Tibial nerve (tissue), 4 donors: ENCODE measurements at regions not wholly inside any gene's neighbourhood (a gene's known extent, or its start where the extent isn't known, plus 50 kb on each side); places are given as distances from the start of the nearest gene placed in this dataset.

Experiments
- DNase-seq, 2 donors: peaks; one replicate each; pipeline ENCODE4 v3.0.0-alpha.2; 2019; ENCODE audit warnings: low spot score in 2 of 2
- H3K27ac ChIP-seq, 4 donors: fragments of 200-600 bp; sonication (generic) in 3 of 4; one replicate each; pipeline ENCODE4 v1.5.1; 2017 to 2019; ENCODE audit warnings: mild to moderate bottlenecking in 1 of 4
- H3K27me3 ChIP-seq, 2 donors: fragments of 200-600 bp; sonication (generic) in 1 of 2; one replicate each; pipeline versions ENCODE4 v1.5.1 to v1.6.0; 2017 to 2019
- H3K36me3 ChIP-seq, 3 donors: fragments of 200-600 bp; sonication (generic); one replicate each; pipeline ENCODE4 v1.5.1; 2018 to 2019
- H3K4me1 ChIP-seq, 4 donors: fragments of 200-600 bp; sonication (generic) in 3 of 4; one replicate each; pipeline ENCODE4 v1.5.1; 2017 to 2019
- H3K4me3 ChIP-seq, 4 donors: fragments of 200-600 bp; sonication (generic) in 3 of 4; one replicate each; pipeline ENCODE4 v1.5.1; 2017 to 2019; ENCODE audit warnings: mild to moderate bottlenecking in 1 of 4, moderate library complexity in 1 of 4
- H3K9me3 ChIP-seq, 4 donors: fragments of 200-600 bp; sonication (generic) in 3 of 4; one replicate each; pipeline ENCODE4 v1.5.1; 2017 to 2019
- EP300 ChIP-seq, 2 donors: sonication (generic); formaldehyde crosslinking; IDR thresholded peaks; one replicate each; pipeline ENCODE4 v1.6.1; 2017; ENCODE audit warnings: antibody characterized with exemption in 2 of 2, mild to moderate bottlenecking in 1 of 2
- POLR2A ChIP-seq, 2 donors: fragments of 450-650 bp; IDR thresholded peaks; one replicate each; pipeline ENCODE4 v1.6.1; 2017; ENCODE audit warnings: antibody characterized with exemption in 2 of 2, mild to moderate bottlenecking in 2 of 2, moderate library complexity in 2 of 2
- WGBS, 2 donors: methylation state at CpG; one replicate each; pipeline ENCODE4 v1.1.5; 2018; 5-methylcytosine and 5-hydroxymethylcytosine counted together
- TF ChIP-seq, protein P1 (sequence below), 5 experiments: fragments of 200-600 bp in 3 of 5; fragments of 450-650 bp in 2 of 5; sonication (generic) in 3 of 5; IDR thresholded peaks; one replicate each; pipeline ENCODE4 v1.5.1; 2016 to 2019; ENCODE audit warnings: antibody characterized with exemption in 5 of 5, mild to moderate bottlenecking in 3 of 5, moderate library complexity in 2 of 5

DNA sequence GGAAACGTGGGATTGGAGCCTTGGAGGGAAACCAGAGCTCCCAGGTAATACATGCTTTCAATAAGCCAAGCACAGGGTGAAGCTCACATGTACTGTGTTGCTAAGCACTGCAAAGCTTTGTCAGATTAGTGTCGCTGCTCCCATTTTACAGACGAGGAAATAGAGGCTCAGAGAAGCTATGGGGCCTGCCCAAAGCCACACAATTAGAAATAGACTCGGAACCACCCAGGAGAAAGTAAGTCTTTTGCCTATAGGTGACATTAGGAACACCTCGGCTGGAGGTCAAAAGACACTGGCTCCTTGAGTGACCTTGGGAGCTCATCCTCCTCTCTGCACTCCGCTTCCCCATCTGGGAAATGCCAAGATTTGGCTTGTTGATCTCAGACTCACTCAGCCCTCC is 175.6 kb upstream of the ZC3H12A start:
- Histone ChIP-seq H3K9me3 (no peaks in the 10 kb centered on the region), H3K27ac (no peak overlapping the region), H3K4me3 (no peak overlapping the region), H3K27me3 (peaks cover 0 to 17% of the 10 kb centered on the region in 2 donors), H3K36me3 (no peaks in the 10 kb centered on the region), H3K4me1 (no peaks in the 10 kb centered on the region)
- WGBS, 2 donors, result 70 to 77% methylated on average over 6 of the region's 6 CpGs
- TF ChIP-seq, protein P1, sequence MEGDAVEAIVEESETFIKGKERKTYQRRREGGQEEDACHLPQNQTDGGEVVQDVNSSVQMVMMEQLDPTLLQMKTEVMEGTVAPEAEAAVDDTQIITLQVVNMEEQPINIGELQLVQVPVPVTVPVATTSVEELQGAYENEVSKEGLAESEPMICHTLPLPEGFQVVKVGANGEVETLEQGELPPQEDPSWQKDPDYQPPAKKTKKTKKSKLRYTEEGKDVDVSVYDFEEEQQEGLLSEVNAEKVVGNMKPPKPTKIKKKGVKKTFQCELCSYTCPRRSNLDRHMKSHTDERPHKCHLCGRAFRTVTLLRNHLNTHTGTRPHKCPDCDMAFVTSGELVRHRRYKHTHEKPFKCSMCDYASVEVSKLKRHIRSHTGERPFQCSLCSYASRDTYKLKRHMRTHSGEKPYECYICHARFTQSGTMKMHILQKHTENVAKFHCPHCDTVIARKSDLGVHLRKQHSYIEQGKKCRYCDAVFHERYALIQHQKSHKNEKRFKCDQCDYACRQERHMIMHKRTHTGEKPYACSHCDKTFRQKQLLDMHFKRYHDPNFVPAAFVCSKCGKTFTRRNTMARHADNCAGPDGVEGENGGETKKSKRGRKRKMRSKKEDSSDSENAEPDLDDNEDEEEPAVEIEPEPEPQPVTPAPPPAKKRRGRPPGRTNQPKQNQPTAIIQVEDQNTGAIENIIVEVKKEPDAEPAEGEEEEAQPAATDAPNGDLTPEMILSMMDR (IDR thresholded peaks at IDR 0.05), result no peak
- no peak for TF ChIP-seq POLR2A (IDR thresholded peaks at IDR 0.05)
- no peak for TF ChIP-seq EP300 (IDR thresholded peaks at IDR 0.05)
- DNase-seq, result no peak

DNA sequence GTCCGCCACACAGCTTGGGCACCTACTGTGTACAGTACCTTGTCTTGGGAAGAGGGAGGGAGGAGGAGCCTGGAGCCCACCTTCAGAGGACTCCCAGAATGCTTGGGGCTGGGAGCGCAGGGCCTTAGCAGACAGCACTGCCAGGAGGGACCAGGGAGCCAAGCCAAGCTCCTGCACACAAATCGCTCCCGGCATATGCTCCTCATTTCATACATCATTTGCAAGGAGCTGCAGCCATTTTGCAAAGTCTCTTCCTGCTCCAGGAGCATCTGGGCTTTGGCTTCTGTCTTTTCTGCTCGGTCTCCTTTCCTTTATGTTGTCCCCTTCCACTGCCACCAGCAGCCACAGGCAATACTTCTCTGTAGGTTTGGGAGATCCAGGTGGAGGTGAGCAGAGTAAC is 175.2 kb upstream of the ZC3H12A start:
- no peaks in the 10 kb centered on the region for H3K9me3 ChIP-seq
- TF ChIP-seq EP300 (IDR thresholded peaks at IDR 0.05) (no peak), POLR2A (IDR thresholded peaks at IDR 0.05) (no peak)
- TF ChIP-seq, protein P1 (IDR thresholded peaks at IDR 0.05), result no peak
- H3K36me3 ChIP-seq, result no peaks in the 10 kb centered on the region
- no peak for DNase-seq
- no peak overlapping the region for H3K4me3 ChIP-seq
- H3K27ac ChIP-seq, result no peak overlapping the region
- WGBS, 2 donors, result 82 to 87% methylated on average over 5 of the region's 5 CpGs
- H3K4me1 ChIP-seq, result no peaks in the 10 kb centered on the region
- peaks cover 0 to 17% of the 10 kb centered on the region in 2 donors for H3K27me3 ChIP-seq

DNA sequence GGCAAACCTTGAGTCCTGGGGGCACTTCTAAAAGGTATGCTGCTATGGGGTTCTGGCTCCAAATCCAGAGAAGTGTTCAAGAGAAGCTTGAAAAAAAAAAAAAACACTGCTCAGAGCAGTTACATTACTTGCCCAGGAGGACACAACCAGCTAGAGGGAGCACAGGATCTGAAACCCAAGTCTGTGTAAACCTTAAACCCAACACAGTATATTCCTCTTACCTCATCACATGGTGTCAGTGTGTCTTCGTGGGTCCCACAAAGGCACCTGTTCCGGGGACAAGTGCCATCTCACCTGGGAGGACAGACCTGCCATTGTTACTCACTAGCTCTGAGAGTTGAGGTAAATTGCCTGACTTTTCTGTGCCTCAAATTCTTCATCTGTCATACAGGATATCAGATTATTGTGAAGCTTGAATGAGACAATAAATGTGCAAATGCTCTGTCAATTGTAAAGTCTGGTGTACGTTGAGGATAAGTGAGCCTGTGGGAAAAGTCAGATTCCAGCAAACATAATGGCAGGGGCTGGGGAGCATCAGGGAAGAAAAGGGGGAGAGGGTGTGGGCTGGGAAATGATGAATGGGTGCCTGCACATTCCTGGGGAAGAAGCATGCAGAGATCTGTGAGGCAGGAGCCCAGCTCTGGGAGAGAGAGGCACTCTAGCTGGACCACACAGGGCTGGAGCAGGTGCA is 170.4 kb upstream of the ZC3H12A start:
- H3K27ac ChIP-seq, result no peak overlapping the region
- H3K4me3 ChIP-seq, result no peak overlapping the region
- H3K36me3 ChIP-seq, result no peaks in the 10 kb centered on the region
- H3K27me3 ChIP-seq, result peaks cover 0 to 1% of the 10 kb centered on the region in 2 donors
- no peak for DNase-seq
- TF ChIP-seq POLR2A (IDR thresholded peaks at IDR 0.05) (no peak), EP300 (IDR thresholded peaks at IDR 0.05) (no peak)
- TF ChIP-seq, protein P1 (IDR thresholded peaks at IDR 0.05), result no peak
- no peaks in the 10 kb centered on the region for H3K9me3 ChIP-seq
- H3K4me1 ChIP-seq, result peaks cover 0 to 19% (median 3%) of the 10 kb centered on the region in 4 donors
- 55 to 64% methylated on average over 3 of the region's 3 CpGs for WGBS, 2 donors

DNA sequence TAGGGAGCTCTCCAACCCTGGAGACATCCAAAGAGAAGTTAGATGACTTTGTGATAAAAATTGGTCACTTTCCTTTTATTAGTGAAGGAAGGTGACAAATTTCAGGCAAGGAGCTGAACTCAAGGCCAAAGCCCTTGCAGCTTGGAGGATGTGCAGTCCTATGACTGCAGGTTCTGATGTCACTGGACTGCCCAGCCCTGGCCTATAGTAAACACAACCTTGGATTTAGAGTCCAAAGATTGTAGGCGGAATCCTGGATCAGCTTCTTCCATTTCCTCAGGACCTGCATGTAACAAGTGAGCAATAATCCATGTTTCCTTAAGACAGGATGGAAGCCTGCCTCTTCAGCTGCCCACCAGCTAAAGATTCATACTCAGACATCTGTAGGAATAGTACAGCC is 169.3 kb upstream of the ZC3H12A start:
- Histone ChIP-seq H3K9me3 (no peaks in the 10 kb centered on the region), H3K27me3 (no peaks in the 10 kb centered on the region), H3K36me3 (no peaks in the 10 kb centered on the region), H3K4me3 (no peak overlapping the region), H3K4me1 (peaks cover 0 to 19% (median 3%) of the 10 kb centered on the region in 4 donors), H3K27ac (no peak overlapping the region)
- WGBS, 2 donors, result 90 to 100% methylated on average over 1 of the region's 1 CpG
- TF ChIP-seq POLR2A (IDR thresholded peaks at IDR 0.05) (no peak), EP300 (IDR thresholded peaks at IDR 0.05) (no peak)
- TF ChIP-seq, protein P1 (IDR thresholded peaks at IDR 0.05), result no peak
- DNase-seq, result no peak

DNA sequence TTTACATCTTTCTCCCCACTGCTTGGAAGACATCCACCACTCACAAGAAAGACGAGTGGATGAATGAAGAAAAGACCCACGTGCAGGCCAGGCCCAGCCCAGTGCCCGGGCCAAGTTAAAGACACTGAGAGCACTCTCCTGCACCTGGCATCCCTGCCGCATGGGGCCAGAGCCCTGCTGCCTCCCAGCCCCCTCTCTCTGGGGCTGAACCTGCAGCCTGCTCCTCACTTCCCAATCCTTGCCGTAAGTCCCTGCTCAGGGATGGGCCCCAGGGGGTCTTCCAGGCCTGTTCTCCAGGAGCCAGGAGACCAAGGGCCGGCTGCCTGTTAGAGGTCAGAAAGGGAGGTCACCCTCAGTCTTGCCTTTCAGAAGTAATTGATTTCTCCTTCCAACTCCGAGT is 168.5 kb upstream of the ZC3H12A start:
- DNase-seq, result no peak
- Histone ChIP-seq H3K27me3 (no peaks in the 10 kb centered on the region), H3K4me3 (no peak overlapping the region), H3K9me3 (no peaks in the 10 kb centered on the region), H3K4me1 (peaks cover 0 to 19% (median 3%) of the 10 kb centered on the region in 4 donors), H3K36me3 (no peaks in the 10 kb centered on the region), H3K27ac (no peak overlapping the region)
- TF ChIP-seq POLR2A (IDR thresholded peaks at IDR 0.05), result no peak
- TF ChIP-seq, protein P1 (IDR thresholded peaks at IDR 0.05), result no peak
- no peak for TF ChIP-seq EP300 (IDR thresholded peaks at IDR 0.05)
- WGBS, 2 donors, result 44 to 58% methylated on average over 7 of the region's 7 CpGs
